ENCODE measurements at regions not wholly inside any gene's neighbourhood (a gene's known extent, or its start where the extent isn't known, plus 50 kb on each side); places are given as distances from the start of the nearest gene placed in this dataset.

DNA sequence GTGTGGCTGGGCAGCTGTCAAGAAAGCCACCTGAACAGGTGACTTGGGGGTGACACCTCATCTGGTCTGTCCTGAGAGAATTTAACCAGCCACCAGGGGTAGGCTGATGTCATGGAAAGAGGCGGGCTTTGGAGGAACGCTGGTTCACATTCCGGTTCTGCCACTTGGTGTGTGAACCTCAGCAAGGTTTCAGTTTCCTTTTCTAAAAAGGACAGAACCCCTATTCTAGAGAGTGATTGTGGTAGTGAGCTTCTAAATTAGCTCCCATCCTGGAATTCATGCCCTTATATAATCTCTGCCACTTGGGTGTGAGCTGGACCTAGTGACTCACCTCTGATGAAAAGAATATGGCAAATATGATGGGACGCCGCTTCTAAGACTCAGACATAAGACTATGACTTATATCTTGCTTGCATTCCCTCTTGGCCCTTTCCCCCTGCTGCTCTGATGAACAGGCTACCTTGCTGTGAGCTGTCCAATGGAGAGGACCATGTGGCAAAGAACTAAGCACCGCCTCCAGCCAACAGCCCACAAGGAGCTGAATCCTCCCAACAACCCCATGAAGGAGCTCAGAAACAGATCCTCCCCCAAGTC is 332.1 kb downstream of the RRAGC start:
- peak in 1 of 6 experiments; percentile 21 for TF ChIP-seq CTCF (IDR thresholded peaks at IDR 0.05)
- TF ChIP-seq POLR2A (IDR thresholded peaks at IDR 0.05), result no peak
